Thymus (tissue), 11 donors: ENCODE measurements at regions not wholly inside any gene's neighbourhood (a gene's known extent, or its start where the extent isn't known, plus 50 kb on each side); places are given as distances from the start of the nearest gene placed in this dataset.

Source experiments
- DNase-seq, 9 donors: peaks; one replicate each; pipeline ENCODE4 v3.0.0-alpha.2; 2013; ENCODE audit warnings: low spot score in 9 of 9, low read depth in 6 of 9, missing footprints in 1 of 9
- H3K27ac ChIP-seq, 2 donors: one replicate each; pipeline ENCODE4 v1.5.1; 2013; ENCODE audit warnings: control low read depth in 1 of 2, low read depth in 1 of 2, low read length in 1 of 2, mild to moderate bottlenecking in 1 of 2, moderate library complexity in 1 of 2
- H3K27me3 ChIP-seq, 2 donors: one replicate each; pipeline ENCODE4 v1.5.1; 2013; ENCODE audit warnings: low read length in 1 of 2; ENCODE audit not compliant: control insufficient read depth in 2 of 2, insufficient read depth in 1 of 2
- H3K36me3 ChIP-seq, 2 donors: one replicate each; pipeline ENCODE4 v1.5.1; 2013; ENCODE audit warnings: low read length in 1 of 2, mild to moderate bottlenecking in 1 of 2, moderate library complexity in 1 of 2; ENCODE audit not compliant: control insufficient read depth in 2 of 2, insufficient read depth in 2 of 2
- H3K4me1 ChIP-seq, 2 donors: one replicate each; pipeline ENCODE4 v1.5.1; 2013; ENCODE audit warnings: low read length in 2 of 2; ENCODE audit not compliant: control insufficient read depth in 2 of 2, insufficient read depth in 2 of 2
- H3K4me3 ChIP-seq, 2 donors: one replicate each; pipeline ENCODE4 v1.5.1; 2013; ENCODE audit warnings: low read length in 2 of 2, control low read depth in 1 of 2, mild to moderate bottlenecking in 1 of 2
- H3K9me3 ChIP-seq, 2 donors: one replicate each; pipeline ENCODE4 v1.5.1; 2013; ENCODE audit warnings: low read length in 1 of 2, mild to moderate bottlenecking in 1 of 2; ENCODE audit not compliant: control insufficient read depth in 2 of 2, insufficient read depth in 1 of 2
- WGBS: extraction: QIAGEN DNeasy Blood & Tissue Kit; methylation state at CpG from one replicate; pipeline ENCODE4 v1.1.7; 2013; 5-methylcytosine and 5-hydroxymethylcytosine counted together
- donor health status: healthy.

- Histone ChIP-seq H3K27me3 (peaks cover 3 to 5% of the 10 kb centered on the region in 2 donors), H3K27ac (no peak overlapping the region), H3K36me3 (no peaks in the 10 kb centered on the region), H3K4me1 (peaks cover 2 to 48% of the 10 kb centered on the region in 2 donors), H3K9me3 (no peaks in the 10 kb centered on the region), H3K4me3 (no peak overlapping the region)
- 72% methylated on average over 5 of the region's 5 CpGs for WGBS
- peak in 1 of 9 donors; percentile 51 for DNase-seq
Measured at GRCh38 chr6:105646391-105646867, 243.5 kb upstream of the PREP start.

GRCh38 chr6:105645958-105646357 is 243.1 kb upstream of the PREP start:
- H3K36me3 ChIP-seq = no peaks in the 10 kb centered on the region
- peaks cover 2 to 52% of the 10 kb centered on the region in 2 donors for H3K4me1 ChIP-seq
- no peak overlapping the region for H3K4me3 ChIP-seq
- H3K27ac ChIP-seq = no peak overlapping the region
- peaks cover 3 to 5% of the 10 kb centered on the region in 2 donors for H3K27me3 ChIP-seq
- WGBS = 80% methylated on average over 3 of the region's 3 CpGs
- H3K9me3 ChIP-seq = no peaks in the 10 kb centered on the region
- DNase-seq = no peak

GRCh38 chr6:105645156-105645555 is 242.3 kb upstream of the PREP start:
- 97% methylated on average over 1 of the region's 1 CpG for WGBS
- Histone ChIP-seq H3K27ac (no peak overlapping the region), H3K4me1 (peaks cover 2 to 52% of the 10 kb centered on the region in 2 donors), H3K36me3 (no peaks in the 10 kb centered on the region), H3K9me3 (no peaks in the 10 kb centered on the region), H3K4me3 (no peak overlapping the region), H3K27me3 (peaks cover 3 to 5% of the 10 kb centered on the region in 2 donors)
- DNase-seq = no peak

- H3K27me3 ChIP-seq = peaks cover 3 to 5% of the 10 kb centered on the region in 2 donors
- H3K36me3 ChIP-seq = no peaks in the 10 kb centered on the region
- no peak for DNase-seq
- H3K27ac ChIP-seq = peak overlapping the region in 1 of 2 donors; percentile 0
- WGBS = 98% methylated on average over 3 of the region's 3 CpGs
- peaks cover 2 to 52% of the 10 kb centered on the region in 2 donors for H3K4me1 ChIP-seq
- no peaks in the 10 kb centered on the region for H3K9me3 ChIP-seq
- no peak overlapping the region for H3K4me3 ChIP-seq
Measured at GRCh38 chr6:105644691-105645090, 241.8 kb upstream of the PREP start.

- WGBS = 83% methylated on average over 2 of the region's 2 CpGs
- DNase-seq = peak in 1 of 9 donors; percentile 48
Measured at GRCh38 chr6:105644073-105644489, 241.2 kb upstream of the PREP start.

GRCh38 chr6:105642708-105643107 is 239.8 kb upstream of the PREP start:
- no peaks in the 10 kb centered on the region for H3K9me3 ChIP-seq
- peaks cover 3 to 5% of the 10 kb centered on the region in 2 donors for H3K27me3 ChIP-seq
- H3K4me1 ChIP-seq = peaks cover 0 to 37% of the 10 kb centered on the region in 2 donors
- no peak overlapping the region for H3K4me3 ChIP-seq
- 94% methylated on average over 4 of the region's 4 CpGs for WGBS
- DNase-seq = no peak
- H3K36me3 ChIP-seq = no peaks in the 10 kb centered on the region
- H3K27ac ChIP-seq = no peak overlapping the region

More at GRCh38 chr6:105644073-105644489, 241.2 kb upstream of the PREP start:
- Histone ChIP-seq H3K27ac (peak overlapping the region in 1 of 2 donors; percentile 48), H3K4me3 (no peak overlapping the region), H3K27me3 (peaks cover 3 to 5% of the 10 kb centered on the region in 2 donors), H3K4me1 (peaks cover 2 to 47% of the 10 kb centered on the region in 2 donors), H3K36me3 (no peaks in the 10 kb centered on the region), H3K9me3 (no peaks in the 10 kb centered on the region)

GRCh38 chr6:105641504-105641903 is 238.6 kb upstream of the PREP start:
- peak in 7 of 9 donors; percentile 43 to 88 (median 72) for DNase-seq
- 47% methylated on average over 1 of the region's 1 CpG for WGBS
- Histone ChIP-seq H3K36me3 (no peaks in the 10 kb centered on the region), H3K4me1 (peaks cover 0 to 29% of the 10 kb centered on the region in 2 donors), H3K4me3 (no peak overlapping the region), H3K27ac (no peak overlapping the region), H3K27me3 (peaks cover 3 to 5% of the 10 kb centered on the region in 2 donors), H3K9me3 (no peaks in the 10 kb centered on the region)

- Histone ChIP-seq H3K4me1 (peaks cover 0 to 16% of the 10 kb centered on the region in 2 donors), H3K4me3 (no peak overlapping the region), H3K36me3 (no peaks in the 10 kb centered on the region), H3K27me3 (peaks cover 0 to 2% of the 10 kb centered on the region in 2 donors), H3K9me3 (no peaks in the 10 kb centered on the region), H3K27ac (no peak overlapping the region)
- DNase-seq = no peak
- WGBS = over 99% methylated on average over 2 of the region's 2 CpGs
Measured at GRCh38 chr6:105639124-105639523, 236.2 kb upstream of the PREP start.

- Histone ChIP-seq H3K4me3 (no peak overlapping the region), H3K27me3 (no peaks in the 10 kb centered on the region), H3K27ac (no peak overlapping the region), H3K4me1 (no peaks in the 10 kb centered on the region), H3K36me3 (no peaks in the 10 kb centered on the region), H3K9me3 (no peaks in the 10 kb centered on the region)
- DNase-seq = no peak
Measured at GRCh38 chr6:105633814-105634213, 230.9 kb upstream of the PREP start.
